ENCODE measurements at regions not wholly inside any gene's neighbourhood (a gene's known extent, or its start where the extent isn't known, plus 50 kb on each side); places are given as distances from the start of the nearest gene placed in this dataset.

DNA sequence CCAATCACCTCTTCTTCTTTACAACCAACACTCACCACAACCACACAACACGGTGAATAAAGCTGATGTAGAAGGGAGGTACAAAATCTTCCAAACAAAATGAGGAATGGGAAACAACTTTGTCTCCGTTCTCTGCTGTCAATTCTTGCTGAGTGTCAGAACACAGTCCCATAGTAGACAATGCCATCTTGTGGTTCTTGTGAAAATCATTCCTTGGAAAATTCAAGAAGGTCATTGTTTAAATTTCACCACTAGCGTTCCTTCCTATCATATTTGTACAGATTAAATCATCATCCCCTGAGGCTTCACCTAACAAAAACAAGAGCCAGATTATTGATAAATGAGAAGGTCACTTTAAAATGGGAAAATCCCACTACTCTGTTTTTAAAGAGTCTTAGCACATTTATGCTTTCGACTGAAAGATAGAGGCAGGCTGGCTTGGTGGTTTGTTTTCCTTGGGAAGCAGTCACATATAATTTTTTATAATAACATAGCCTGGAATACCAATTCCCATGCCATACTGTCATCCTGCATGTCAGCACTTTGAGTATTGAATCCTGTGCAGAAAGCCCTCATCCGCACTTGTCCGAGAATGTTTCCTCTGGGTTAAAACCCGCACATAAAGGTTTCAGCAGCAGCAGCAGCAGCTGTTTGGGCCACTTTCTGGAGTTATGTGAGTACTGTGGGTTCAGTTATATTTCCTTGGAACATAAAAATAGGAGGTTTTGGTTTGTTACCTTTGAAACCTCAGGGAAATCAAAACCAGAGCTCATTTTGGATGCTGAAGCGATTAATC lies 395.0 kb upstream of the SMARCA2 start:
- Histone ChIP-seq H3K9me3 (ENCODE audit: control insufficient read depth in 4 of 4, low read length in 3 of 4) (no peaks in the 10 kb centered on the region), H3K27ac (ENCODE audit: low read depth in 1 of 2, low read length in 2 of 2) (no peak overlapping the region), H3K36me3 (ENCODE audit: control insufficient read depth in 4 of 4, insufficient read depth in 3 of 4, low read depth in 1 of 4, low read length in 3 of 4) (no peaks in the 10 kb centered on the region), H3K27me3 (ENCODE audit: control insufficient read depth in 4 of 4, insufficient read depth in 4 of 4, low read length in 3 of 4) (no peaks in the 10 kb centered on the region), H3K4me3 (ENCODE audit: low read depth in 1 of 3, low read length in 3 of 3) (no peak overlapping the region), H3K4me1 (ENCODE audit: control insufficient read depth in 4 of 4, insufficient read depth in 4 of 4, low read length in 3 of 4) (no peaks in the 10 kb centered on the region), H3K9ac (ENCODE audit: low read depth in 1 of 2, low read length in 2 of 2) (no peak overlapping the region)
- no peak for DNase-seq (ENCODE audit: low spot score)
- TF ChIP-seq RAD21 (IDR thresholded peaks at IDR 0.05): peak; percentile 24 to 44
- TF ChIP-seq NR2F2 (IDR thresholded peaks at IDR 0.05): no peak
- WGBS: 62% methylated on average over 8 of the region's 8 CpGs

GRCh38 chr9:1637401-1637800 lies 377.7 kb upstream of the SMARCA2 start:
- H3K36me3 ChIP-seq (ENCODE audit: control insufficient read depth in 4 of 4, insufficient read depth in 3 of 4, low read depth in 1 of 4, low read length in 3 of 4): no peaks in the 10 kb centered on the region
- no peak overlapping the region for H3K27ac ChIP-seq (ENCODE audit: low read depth in 1 of 2, low read length in 2 of 2)
- no peak overlapping the region for H3K4me3 ChIP-seq (ENCODE audit: low read depth in 1 of 3, low read length in 3 of 3)
- H3K4me1 ChIP-seq (ENCODE audit: control insufficient read depth in 4 of 4, insufficient read depth in 4 of 4, low read length in 3 of 4): no peaks in the 10 kb centered on the region
- WGBS: 70% methylated on average over 2 of the region's 2 CpGs
- no peak overlapping the region for H3K9ac ChIP-seq (ENCODE audit: low read depth in 1 of 2, low read length in 2 of 2)
- TF ChIP-seq MAX (IDR thresholded peaks at IDR 0.05): no peak
- TF ChIP-seq RXRA (IDR thresholded peaks at IDR 0.05): no peak
- no peak for TF ChIP-seq EGR1 (IDR thresholded peaks at IDR 0.05; ENCODE audit: low read depth in 2 of 2)
- TF ChIP-seq SP1 (IDR thresholded peaks at IDR 0.05): no peak
- TF ChIP-seq CTCF (IDR thresholded peaks at IDR 0.05; ENCODE audit: low read depth, low read length, missing input control): no peak
- TF ChIP-seq RAD21 (IDR thresholded peaks at IDR 0.05): no peak
- no peak for TF ChIP-seq REST (IDR thresholded peaks at IDR 0.05)
- no peak for TF ChIP-seq FOXA2 (IDR thresholded peaks at IDR 0.05)
- TF ChIP-seq ZBTB33 (IDR thresholded peaks at IDR 0.05): no peak
- TF ChIP-seq, protein P1, sequence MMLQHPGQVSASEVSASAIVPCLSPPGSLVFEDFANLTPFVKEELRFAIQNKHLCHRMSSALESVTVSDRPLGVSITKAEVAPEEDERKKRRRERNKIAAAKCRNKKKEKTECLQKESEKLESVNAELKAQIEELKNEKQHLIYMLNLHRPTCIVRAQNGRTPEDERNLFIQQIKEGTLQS (IDR thresholded peaks at IDR 0.05): no peak
- TF ChIP-seq NR2F2 (IDR thresholded peaks at IDR 0.05): no peak
- TF ChIP-seq YY1 (IDR thresholded peaks at IDR 0.05): no peak
- no peak for TF ChIP-seq HNF4A (conservative IDR thresholded peaks at IDR 0.05)
- TF ChIP-seq FOXA1 (IDR thresholded peaks at IDR 0.05): no peak
- no peak for TF ChIP-seq HNF4G (IDR thresholded peaks at IDR 0.05)
- no peaks in the 10 kb centered on the region for H3K27me3 ChIP-seq (ENCODE audit: control insufficient read depth in 4 of 4, insufficient read depth in 4 of 4, low read length in 3 of 4)
- no peaks in the 10 kb centered on the region for H3K9me3 ChIP-seq (ENCODE audit: control insufficient read depth in 4 of 4, low read length in 3 of 4)
- DNase-seq (ENCODE audit: low spot score): no peak

Measured in liver (tissue), 8 donors.